GM23338 (cell line): ENCODE measurements at regions not wholly inside any gene's neighbourhood (a gene's known extent, or its start where the extent isn't known, plus 50 kb on each side); places are given as distances from the start of the nearest gene placed in this dataset.

Source experiments
- ATAC-seq: fragments of 200-7000 bp; cut with Tn5 transposase; 3 replicates; pipeline ENCODE4 v1.9.1; 2020
- DNase-seq: peaks from one replicate; pipeline ENCODE4 v3.0.0-alpha.2; 2015; ENCODE audit warnings: low spot score
- H2AFZ ChIP-seq: fragments of 200-600 bp; sonication (generic); 2 replicates; pipeline ENCODE4 v1.8.0; 2016; ENCODE audit warnings: antibody characterized with exemption, mild to moderate bottlenecking, moderate library complexity
- H3F3A ChIP-seq: fragments of 200-600 bp; sonication (generic); replicated peaks from 2 replicates; pipeline ENCODE4 v1.8.0; 2017; ENCODE audit warnings: antibody characterized with exemption, mixed run types, low read depth
- H3K27ac ChIP-seq: fragments of 200-600 bp; sonication (generic); 2 replicates; pipeline ENCODE4 v1.6.1; 2016; ENCODE audit warnings: low read depth
- H3K27me3 ChIP-seq: fragments of 200-600 bp; sonication (generic); 2 replicates; pipeline ENCODE4 v1.8.0; 2016; ENCODE audit warnings: mild to moderate bottlenecking, mixed run types, moderate library complexity; ENCODE audit not compliant: insufficient read depth
- H3K36me3 ChIP-seq: fragments of 200-600 bp; sonication (generic); 2 replicates; pipeline ENCODE4 v1.8.0; 2016; ENCODE audit warnings: mild to moderate bottlenecking; ENCODE audit not compliant: insufficient read depth
- H3K4me1 ChIP-seq: fragments of 200-600 bp; sonication (generic); 2 replicates; pipeline ENCODE4 v1.8.0; 2016; ENCODE audit warnings: mild to moderate bottlenecking, moderate library complexity; ENCODE audit not compliant: insufficient read depth
- H3K4me2 ChIP-seq: fragments of 200-600 bp; sonication (generic); 2 replicates; pipeline ENCODE4 v1.7.1; 2017; ENCODE audit warnings: mixed run types
- H3K4me3 ChIP-seq: fragments of 200-600 bp; sonication (generic); 2 replicates; pipeline ENCODE4 v1.6.1; 2016; ENCODE audit warnings: mixed run types
- H3K79me2 ChIP-seq: fragments of 200-600 bp; sonication (generic); replicated peaks from 2 replicates; pipeline ENCODE4 v1.8.0; 2017; ENCODE audit warnings: mild to moderate bottlenecking; ENCODE audit not compliant: insufficient read depth
- H3K9me2 ChIP-seq: fragments of 200-600 bp; sonication (generic); 2 replicates; pipeline ENCODE4 v1.8.0; 2017; ENCODE audit not compliant: insufficient read depth
- H4K20me1 ChIP-seq: fragments of 200-600 bp; sonication (generic); replicated peaks from 2 replicates; pipeline ENCODE4 v1.8.0; 2017; ENCODE audit warnings: mild to moderate bottlenecking; ENCODE audit not compliant: insufficient read depth
- H3K27ac Mint-ChIP-seq: 2 replicates; pipeline ENCODE4 v1.8.0; 2020; ENCODE audit warnings: inconsistent platforms, mild to moderate bottlenecking, moderate library complexity, mixed read lengths
- H3K27me3 Mint-ChIP-seq: 3 replicates; pipeline ENCODE4 v1.8.0; 2022; ENCODE audit warnings: low read depth, mild to moderate bottlenecking, moderate library complexity, mixed read lengths, inconsistent platforms; ENCODE audit not compliant: insufficient read depth, poor library complexity
- H3K36me3 Mint-ChIP-seq: 3 replicates; pipeline ENCODE4 v1.8.0; 2021; ENCODE audit warnings: low read depth, mild to moderate bottlenecking, inconsistent platforms, moderate library complexity, mixed read lengths
- H3K4me1 Mint-ChIP-seq: 3 replicates; pipeline ENCODE4 v1.8.0; 2020; ENCODE audit warnings: mild to moderate bottlenecking, inconsistent platforms, mixed read lengths
- H3K4me3 Mint-ChIP-seq: 3 replicates; pipeline ENCODE4 v1.8.0; 2021; ENCODE audit warnings: moderate library complexity, mild to moderate bottlenecking, inconsistent platforms, mixed read lengths
- H3K9me3 Mint-ChIP-seq: 3 replicates; pipeline ENCODE4 v1.8.0; 2020; ENCODE audit warnings: moderate library complexity, mild to moderate bottlenecking, inconsistent platforms, mixed read lengths
- CREB1 ChIP-seq: fragments of 250-450 bp; sonication (Bioruptor Pico); IDR thresholded peaks from 2 replicates; pipeline ENCODE4 v1.5.0; 2020; ENCODE audit warnings: low read depth, mild to moderate bottlenecking, moderate library complexity
- EZH2 ChIP-seq: fragments of 200-600 bp; sonication (generic); IDR thresholded peaks from one replicate; pipeline ENCODE4 v1.8.0; 2017; ENCODE audit warnings: antibody characterized with exemption, mild to moderate bottlenecking, low read depth; ENCODE audit not compliant: unreplicated experiment
- EZH2phosphoT487 ChIP-seq: fragments of 200-600 bp; sonication (generic); IDR thresholded peaks from one replicate; pipeline ENCODE4 v1.8.1; 2018; ENCODE audit warnings: antibody characterized with exemption; ENCODE audit not compliant: unreplicated experiment
- NANOG ChIP-seq: IDR thresholded peaks from 2 replicates; pipeline ENCODE4 v1.6.1; 2016; ENCODE audit warnings: antibody characterized with exemption, borderline replicate concordance
- ZNF114 ChIP-seq: fragments of 250-450 bp; sonication (Bioruptor Pico); IDR thresholded peaks from 2 replicates; pipeline ENCODE4 v1.5.0; 2020; ENCODE audit warnings: mild to moderate bottlenecking, moderate library complexity
- ZNF331 ChIP-seq: fragments of 250-450 bp; sonication (Bioruptor Pico); IDR thresholded peaks from 2 replicates; pipeline ENCODE4 v1.5.0; 2020; ENCODE audit warnings: low read depth, mild to moderate bottlenecking, moderate library complexity
- TF ChIP-seq, protein P1 (sequence below): fragments of 250-450 bp; sonication (Bioruptor Pico); IDR thresholded peaks from 2 replicates; pipeline ENCODE4 v1.5.0; 2020; ENCODE audit warnings: mild to moderate bottlenecking, moderate library complexity

DNA sequence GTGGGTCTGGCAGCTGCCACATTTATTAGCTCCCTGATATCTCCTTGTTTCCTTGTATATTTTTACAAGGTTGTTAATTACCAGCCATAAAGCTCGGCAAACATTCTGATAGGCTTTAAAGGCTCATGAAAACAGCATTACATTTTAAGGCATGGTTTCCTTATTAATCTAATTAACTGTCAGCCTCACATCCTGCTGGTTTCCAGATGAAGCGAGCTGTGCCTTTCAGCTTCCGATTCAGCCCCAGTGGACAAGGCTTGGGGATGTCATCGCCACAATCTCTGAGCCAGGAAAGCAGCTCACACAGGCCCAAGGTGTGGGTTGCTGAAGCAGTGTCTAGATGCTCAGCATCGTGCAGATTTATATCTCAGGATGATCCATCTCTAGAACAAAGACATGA is 66.0 kb upstream of the RALY start:
- Mint-ChIP-seq H3K4me1 (no peaks in the 10 kb centered on the region), H3K36me3 (no peaks in the 10 kb centered on the region), H3K4me3 (no peak overlapping the region), H3K27me3 (peaks cover 9% of the 10 kb centered on the region), H3K9me3 (no peaks in the 10 kb centered on the region), H3K27ac (no peak overlapping the region)
- Histone ChIP-seq H3K36me3 (no peaks in the 10 kb centered on the region), H3K4me3 (no peak overlapping the region), H3K27me3 (no peaks in the 10 kb centered on the region), H3K4me2 (no peak overlapping the region), H3F3A (no peaks in the 10 kb centered on the region), H3K4me1 (no peaks in the 10 kb centered on the region), H3K9me2 (no peaks in the 10 kb centered on the region), H3K79me2 (no peaks in the 10 kb centered on the region), H4K20me1 (no peaks in the 10 kb centered on the region), H2AFZ (no peak overlapping the region), H3K27ac (no peak overlapping the region)
- no peak for ATAC-seq
- TF ChIP-seq, protein P1, sequence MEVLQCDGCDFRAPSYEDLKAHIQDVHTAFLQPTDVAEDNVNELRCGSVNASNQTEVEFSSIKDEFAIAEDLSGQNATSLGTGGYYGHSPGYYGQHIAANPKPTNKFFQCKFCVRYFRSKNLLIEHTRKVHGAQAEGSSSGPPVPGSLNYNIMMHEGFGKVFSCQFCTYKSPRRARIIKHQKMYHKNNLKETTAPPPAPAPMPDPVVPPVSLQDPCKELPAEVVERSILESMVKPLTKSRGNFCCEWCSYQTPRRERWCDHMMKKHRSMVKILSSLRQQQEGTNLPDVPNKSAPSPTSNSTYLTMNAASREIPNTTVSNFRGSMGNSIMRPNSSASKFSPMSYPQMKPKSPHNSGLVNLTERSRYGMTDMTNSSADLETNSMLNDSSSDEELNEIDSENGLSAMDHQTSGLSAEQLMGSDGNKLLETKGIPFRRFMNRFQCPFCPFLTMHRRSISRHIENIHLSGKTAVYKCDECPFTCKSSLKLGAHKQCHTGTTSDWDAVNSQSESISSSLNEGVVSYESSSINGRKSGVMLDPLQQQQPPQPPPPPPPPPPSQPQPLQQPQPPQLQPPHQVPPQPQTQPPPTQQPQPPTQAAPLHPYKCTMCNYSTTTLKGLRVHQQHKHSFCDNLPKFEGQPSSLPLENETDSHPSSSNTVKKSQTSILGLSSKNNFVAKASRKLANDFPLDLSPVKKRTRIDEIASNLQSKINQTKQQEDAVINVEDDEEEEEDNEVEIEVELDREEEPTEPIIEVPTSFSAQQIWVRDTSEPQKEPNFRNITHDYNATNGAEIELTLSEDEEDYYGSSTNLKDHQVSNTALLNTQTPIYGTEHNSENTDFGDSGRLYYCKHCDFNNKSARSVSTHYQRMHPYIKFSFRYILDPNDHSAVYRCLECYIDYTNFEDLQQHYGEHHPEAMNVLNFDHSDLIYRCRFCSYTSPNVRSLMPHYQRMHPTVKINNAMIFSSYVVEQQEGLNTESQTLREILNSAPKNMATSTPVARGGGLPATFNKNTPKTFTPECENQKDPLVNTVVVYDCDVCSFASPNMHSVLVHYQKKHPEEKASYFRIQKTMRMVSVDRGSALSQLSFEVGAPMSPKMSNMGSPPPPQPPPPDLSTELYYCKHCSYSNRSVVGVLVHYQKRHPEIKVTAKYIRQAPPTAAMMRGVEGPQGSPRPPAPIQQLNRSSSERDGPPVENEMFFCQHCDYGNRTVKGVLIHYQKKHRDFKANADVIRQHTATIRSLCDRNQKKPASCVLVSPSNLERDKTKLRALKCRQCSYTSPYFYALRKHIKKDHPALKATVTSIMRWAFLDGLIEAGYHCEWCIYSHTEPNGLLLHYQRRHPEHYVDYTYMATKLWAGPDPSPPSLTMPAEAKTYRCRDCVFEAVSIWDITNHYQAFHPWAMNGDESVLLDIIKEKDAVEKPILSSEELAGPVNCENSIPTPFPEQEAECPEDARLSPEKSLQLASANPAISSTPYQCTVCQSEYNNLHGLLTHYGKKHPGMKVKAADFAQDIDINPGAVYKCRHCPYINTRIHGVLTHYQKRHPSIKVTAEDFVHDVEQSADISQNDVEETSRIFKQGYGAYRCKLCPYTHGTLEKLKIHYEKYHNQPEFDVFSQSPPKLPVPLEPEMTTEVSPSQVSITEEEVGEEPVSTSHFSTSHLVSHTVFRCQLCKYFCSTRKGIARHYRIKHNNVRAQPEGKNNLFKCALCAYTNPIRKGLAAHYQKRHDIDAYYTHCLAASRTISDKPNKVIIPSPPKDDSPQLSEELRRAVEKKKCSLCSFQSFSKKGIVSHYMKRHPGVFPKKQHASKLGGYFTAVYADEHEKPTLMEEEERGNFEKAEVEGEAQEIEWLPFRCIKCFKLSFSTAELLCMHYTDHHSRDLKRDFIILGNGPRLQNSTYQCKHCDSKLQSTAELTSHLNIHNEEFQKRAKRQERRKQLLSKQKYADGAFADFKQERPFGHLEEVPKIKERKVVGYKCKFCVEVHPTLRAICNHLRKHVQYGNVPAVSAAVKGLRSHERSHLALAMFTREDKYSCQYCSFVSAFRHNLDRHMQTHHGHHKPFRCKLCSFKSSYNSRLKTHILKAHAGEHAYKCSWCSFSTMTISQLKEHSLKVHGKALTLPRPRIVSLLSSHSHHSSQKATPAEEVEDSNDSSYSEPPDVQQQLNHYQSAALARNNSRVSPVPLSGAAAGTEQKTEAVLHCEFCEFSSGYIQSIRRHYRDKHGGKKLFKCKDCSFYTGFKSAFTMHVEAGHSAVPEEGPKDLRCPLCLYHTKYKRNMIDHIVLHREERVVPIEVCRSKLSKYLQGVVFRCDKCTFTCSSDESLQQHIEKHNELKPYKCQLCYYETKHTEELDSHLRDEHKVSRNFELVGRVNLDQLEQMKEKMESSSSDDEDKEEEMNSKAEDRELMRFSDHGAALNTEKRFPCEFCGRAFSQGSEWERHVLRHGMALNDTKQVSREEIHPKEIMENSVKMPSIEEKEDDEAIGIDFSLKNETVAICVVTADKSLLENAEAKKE = no peak
- DNase-seq = no peak

DNA sequence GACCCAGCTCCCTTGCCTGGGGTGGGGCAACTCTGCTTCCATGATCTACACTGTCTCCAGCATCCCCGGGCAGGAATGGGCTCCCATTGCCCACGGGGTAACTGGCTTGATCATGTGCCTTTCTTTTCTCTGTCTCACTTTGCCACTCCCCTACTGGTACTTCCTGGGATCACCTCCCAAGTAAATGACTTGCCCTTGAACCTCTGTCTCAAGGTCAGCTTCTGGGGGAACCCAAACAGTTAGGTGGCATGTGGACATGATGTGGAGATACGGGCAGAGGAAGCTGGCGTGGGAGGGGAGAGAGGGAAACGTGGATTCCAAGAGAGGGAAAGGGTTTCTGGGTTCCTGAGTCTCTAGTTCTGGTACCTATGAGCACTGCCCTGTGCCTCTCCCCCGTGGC is 63.8 kb upstream of the RALY start:
- Histone ChIP-seq H3K79me2 (no peaks in the 10 kb centered on the region), H3K4me2 (no peak overlapping the region), H2AFZ (no peak overlapping the region), H4K20me1 (no peaks in the 10 kb centered on the region), H3K9me2 (no peaks in the 10 kb centered on the region), H3K4me3 (no peak overlapping the region), H3K27me3 (no peaks in the 10 kb centered on the region), H3K4me1 (no peaks in the 10 kb centered on the region), H3K36me3 (no peaks in the 10 kb centered on the region), H3K27ac (no peak overlapping the region), H3F3A (no peaks in the 10 kb centered on the region)
- Mint-ChIP-seq H3K36me3 (no peaks in the 10 kb centered on the region), H3K27me3 (peaks cover 10% of the 10 kb centered on the region), H3K4me1 (no peaks in the 10 kb centered on the region), H3K27ac (no peak overlapping the region), H3K9me3 (no peaks in the 10 kb centered on the region), H3K4me3 (no peak overlapping the region)
- ATAC-seq = peak; percentile 16; the same call in 1 of the 3 replicates
- peak; percentile 30 for DNase-seq
- TF ChIP-seq ZNF331 (CRISPR knock-in tag) (no peak), ZNF114 (no peak), EZH2phosphoT487 (no peak), NANOG (no peak), CREB1 (CRISPR knock-in tag) (no peak), EZH2 (no peak)
- TF ChIP-seq, protein P1 = no peak
